GM10266 (cell line): ENCODE measurements at regions not wholly inside any gene's neighbourhood (a gene's known extent, or its start where the extent isn't known, plus 50 kb on each side); places are given as distances from the start of the nearest gene placed in this dataset.
"Not testable (repeated sequence)": the region's sequence is repeated elsewhere in the genome, so short reads cannot be mapped to it uniquely, and the experiment has no call there.

ENCODE experiments used
- DNase-seq: peaks from one replicate; pipeline ENCODE4 v3.0.0; 2012; ENCODE audit errors: extremely low spot score
- CTCF ChIP-seq: IDR thresholded peaks from 2 replicates; pipeline ENCODE4 v1.5.1; 2012; ENCODE audit warnings: mild to moderate bottlenecking, low read depth; ENCODE audit not compliant: control insufficient read depth, insufficient read depth; ENCODE audit errors: missing control alignments

DNA sequence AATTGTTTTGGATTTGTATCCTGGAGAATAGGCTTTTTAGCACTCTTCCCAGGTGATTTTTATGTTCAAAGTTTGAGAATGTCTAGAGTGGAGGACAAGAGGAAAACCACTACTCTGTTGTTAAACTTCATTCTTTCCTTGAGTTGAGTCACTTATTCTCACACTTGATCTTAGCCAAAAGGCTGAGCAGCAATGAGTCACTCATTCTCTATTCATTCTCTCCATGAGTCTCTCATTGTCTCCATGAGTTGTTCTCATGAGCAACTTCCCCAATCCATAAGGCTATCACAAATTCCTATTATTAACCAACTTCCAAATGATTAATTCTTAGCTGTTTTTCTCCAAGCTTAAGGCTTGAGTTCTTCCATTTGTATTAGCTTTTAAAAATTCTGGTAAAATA, 1393.3 kb downstream of the CDH8 start:
- no peak for TF ChIP-seq CTCF
- DNase-seq: no peak

- no peak for DNase-seq
- no peak for TF ChIP-seq CTCF
These were observed 1395.1 kb downstream of the CDH8 start for GRCh38 chr16:60641067-60641665.

DNA sequence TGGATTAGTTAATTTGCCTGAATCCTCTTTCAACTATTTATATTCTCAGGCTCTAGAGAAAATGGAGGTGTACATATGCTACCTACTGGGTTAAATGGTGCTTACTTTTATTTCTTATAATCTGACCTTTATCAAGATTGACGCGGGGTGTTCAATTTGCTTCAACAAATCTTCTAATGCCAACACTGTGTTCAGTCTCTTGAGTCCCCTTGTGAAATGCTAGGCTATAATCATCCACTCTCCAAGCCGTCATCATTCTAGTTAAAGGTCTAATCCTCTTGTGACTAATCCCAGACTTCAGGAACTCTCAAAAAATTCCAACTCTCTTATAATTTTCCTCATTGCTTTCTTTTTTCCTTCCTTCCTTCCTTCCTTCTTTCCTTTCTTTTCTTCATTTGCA, 1396.2 kb downstream of the CDH8 start:
- no peak for TF ChIP-seq CTCF
- no peak for DNase-seq

DNA sequence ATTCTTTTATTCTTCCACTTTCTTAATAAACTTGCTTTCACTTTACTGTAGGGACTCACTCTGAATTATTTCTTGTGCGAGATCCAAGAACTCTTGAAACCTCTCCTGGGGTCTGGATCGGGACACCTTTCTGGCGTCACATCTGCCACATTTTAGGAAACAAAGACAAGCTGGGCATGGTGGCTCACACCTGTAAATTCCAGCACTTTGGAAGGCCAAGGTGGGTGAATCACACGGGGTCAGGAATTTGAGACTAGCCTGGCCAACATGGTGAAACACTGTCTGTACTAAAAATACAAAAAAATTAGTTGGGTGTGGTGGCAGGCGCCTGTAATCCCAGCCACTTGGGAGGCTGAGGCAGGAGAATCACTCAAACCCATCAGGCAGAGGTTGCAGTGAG, 1399.6 kb downstream of the CDH8 start:
- not testable (repeated sequence) for DNase-seq

DNA sequence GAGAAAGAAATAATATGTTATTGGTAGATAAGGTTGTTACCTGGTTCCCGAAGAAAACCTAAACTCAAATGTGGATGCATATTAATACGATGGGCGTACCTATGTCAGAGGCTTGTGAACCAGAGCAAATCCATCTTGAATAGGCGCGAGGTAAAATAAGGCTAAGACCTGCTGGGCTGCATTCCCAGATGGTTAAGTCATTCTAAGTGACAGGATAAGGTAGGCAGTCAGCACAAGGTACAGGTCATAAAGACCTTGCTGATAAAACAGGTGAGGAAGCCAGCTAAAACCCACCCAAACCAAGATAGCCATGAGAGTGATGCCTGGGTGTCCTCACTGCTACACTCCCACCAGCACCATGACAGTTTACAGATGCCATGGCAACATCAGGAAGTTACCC, 1400.1 kb downstream of the CDH8 start:
- DNase-seq: no peak
- TF ChIP-seq CTCF: no peak

DNA sequence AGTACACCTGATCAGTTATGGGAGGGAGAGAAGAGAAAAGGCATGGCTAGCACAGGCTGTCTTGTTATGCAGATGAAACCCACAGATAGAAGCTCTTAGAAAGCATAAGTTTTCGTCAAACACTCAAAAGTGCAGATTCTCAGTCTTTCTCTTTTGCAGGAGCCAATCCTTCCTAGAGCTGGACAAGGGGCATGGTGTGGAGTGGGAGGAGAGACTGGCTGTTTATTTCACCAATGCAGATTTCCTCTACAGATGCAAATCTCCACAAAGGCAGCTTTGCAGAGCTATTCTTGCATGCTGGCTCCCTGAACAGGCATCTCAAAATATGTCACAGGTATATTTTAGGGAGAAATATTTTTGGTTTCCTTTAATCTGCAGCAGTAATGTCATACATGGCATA, 1400.7 kb downstream of the CDH8 start:
- TF ChIP-seq CTCF: no peak
- DNase-seq: no peak

DNA sequence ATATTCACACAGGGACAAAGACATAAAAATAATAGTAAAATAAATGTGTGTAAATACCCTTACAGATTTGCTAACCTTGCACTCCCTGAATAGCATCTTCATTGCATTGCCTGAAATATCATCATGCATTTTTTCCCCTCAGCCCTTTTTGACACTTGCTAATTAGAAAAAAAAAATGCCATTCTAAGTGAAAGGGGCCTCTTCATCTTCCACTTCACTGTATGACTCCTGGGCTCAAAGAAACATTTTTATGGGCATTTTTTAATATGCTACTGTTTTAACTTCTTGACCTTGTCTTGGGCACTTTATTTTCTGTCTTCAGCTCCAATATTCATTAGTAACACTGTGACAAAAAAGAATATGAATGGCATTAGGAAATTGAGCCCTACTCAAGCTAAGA, 1424.4 kb downstream of the CDH8 start:
- TF ChIP-seq CTCF: no peak
- DNase-seq: no peak

DNA sequence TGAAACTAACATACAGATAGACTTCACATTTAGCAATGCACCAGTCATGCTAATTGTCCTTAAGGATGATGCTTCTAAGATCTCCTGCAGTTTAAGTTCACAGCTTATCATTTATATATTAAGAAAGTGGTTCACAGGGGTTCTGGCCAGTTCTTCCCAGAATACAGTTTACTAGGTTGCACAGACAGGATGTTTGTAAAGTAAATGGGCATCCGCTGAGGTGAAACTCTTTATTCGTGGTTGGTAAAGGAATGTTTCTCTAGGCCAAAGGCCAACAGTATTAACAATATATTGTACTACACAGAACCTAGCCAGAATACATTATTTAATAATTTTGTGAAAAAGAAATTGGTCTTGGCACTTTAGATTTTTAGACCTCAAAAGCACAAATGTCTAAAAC, 1427.3 kb downstream of the CDH8 start:
- TF ChIP-seq CTCF: no peak
- DNase-seq: no peak

GRCh38 chr16:60605652-60606051, 1430.6 kb downstream of the CDH8 start:
- not testable (repeated sequence) for DNase-seq
